Activated CD8-positive, alpha-beta memory T cell treated with anti-CD3 and anti-CD28 coated beads, Interleukin-2, amount 50 U/mL, for 24 hours (primary cell): ENCODE measurements at regions not wholly inside any gene's neighbourhood (a gene's known extent, or its start where the extent isn't known, plus 50 kb on each side); places are given as distances from the start of the nearest gene placed in this dataset.

Experiments
- DNase-seq: peaks from one replicate; pipeline ENCODE4 v3.0.0-alpha.2; 2020; ENCODE audit errors: extremely low read depth

DNA sequence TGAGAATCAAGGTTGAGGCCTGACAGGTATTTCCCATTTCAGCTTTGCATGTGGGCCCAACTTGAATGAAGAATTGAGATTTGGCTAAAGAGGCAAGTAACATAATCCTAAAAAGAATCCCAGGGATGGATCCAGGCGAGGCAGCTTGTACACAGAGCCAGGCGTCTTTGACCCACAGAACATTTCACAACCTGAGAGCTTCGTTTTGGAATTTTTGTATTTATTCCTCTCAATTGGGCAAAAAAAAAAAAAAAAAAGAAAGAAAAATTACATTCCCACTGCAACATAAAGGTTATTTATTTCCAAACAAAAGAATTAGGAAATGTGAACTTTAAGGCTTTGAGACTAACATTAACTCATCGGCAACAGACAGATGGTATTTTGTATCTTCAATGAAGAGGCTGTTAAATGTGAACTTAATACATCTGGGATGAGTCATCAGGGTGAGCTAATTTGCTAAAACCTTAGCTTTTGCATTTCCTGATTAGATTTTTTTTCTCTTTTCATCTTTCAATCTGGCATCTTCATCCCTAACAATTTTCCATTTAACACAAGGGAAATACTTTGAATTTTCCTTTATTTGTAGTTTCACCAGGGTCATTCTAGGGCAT is 478.5 kb upstream of the TNP1 start:
- no peak for DNase-seq

GRCh38 chr2:217337771-217338170 is 477.9 kb upstream of the TNP1 start:
- DNase-seq, result no peak

DNA sequence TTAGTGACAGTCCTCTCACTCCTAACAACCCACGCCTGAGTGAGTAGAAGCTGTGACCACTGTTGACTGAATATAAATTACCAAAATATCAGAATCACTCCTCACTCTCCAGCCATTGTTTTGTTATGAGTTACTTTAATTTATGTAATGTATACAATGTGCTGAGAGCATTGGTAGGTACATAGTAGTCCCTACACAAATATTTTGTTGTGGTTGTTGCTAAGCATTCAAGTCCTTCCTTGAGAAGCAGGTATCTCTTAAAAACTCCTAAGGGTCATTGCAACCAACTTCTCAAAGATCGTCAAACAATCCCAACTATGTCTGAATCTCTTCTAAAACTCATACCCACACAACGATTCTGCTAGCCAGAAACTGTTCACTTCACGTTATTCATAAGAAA is 476.8 kb upstream of the TNP1 start:
- DNase-seq, result no peak

GRCh38 chr2:217335341-217335966 is 475.6 kb upstream of the TNP1 start:
- DNase-seq, result no peak

DNA sequence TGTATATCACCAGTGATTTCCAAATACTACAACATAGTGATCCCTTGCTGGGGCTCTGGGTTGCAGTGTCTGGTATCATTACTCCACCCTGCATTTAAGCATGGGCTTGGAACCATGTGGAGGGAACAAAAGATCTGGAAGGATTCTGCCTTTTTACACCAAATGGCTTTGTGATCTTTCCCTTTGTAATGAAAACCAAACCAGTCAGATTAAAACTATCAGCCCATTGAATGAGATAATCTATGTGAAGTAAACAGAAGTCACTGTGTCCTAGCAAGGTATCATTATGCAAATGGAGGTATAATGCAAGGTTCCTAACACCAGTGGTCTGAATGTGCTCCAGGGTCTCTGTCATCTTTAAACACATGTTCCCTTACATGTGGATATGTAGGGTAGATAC is 474.7 kb upstream of the TNP1 start:
- no peak for DNase-seq

DNA sequence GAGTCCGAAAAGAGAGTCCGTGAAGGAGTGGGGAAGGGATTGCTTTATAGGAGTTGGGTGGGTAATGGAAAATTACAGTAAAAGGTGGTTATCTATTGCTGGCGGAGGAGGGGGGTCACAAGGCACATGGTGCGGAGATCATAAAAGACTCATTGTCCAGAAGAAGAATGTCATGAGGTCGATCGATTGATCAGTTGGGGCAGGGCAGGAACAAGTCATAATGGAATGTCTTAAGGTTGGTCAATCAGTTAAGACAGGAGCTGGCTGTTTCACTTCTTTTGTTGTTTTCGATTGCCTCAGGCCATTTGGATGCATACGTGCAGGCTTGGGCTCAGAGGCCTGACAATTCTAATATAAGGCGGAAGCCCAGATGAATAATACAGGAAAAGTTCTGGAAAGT is 473.0 kb upstream of the TNP1 start:
- no peak for DNase-seq

- no peak for DNase-seq
These were observed 472.5 kb upstream of the TNP1 start for GRCh38 chr2:217332417-217332791.

- DNase-seq, result no peak
These were observed 471.9 kb upstream of the TNP1 start for GRCh38 chr2:217331523-217332416.

GRCh38 chr2:217330647-217331046 is 470.8 kb upstream of the TNP1 start:
- DNase-seq, result no peak

GRCh38 chr2:217329023-217329431 is 469.2 kb upstream of the TNP1 start:
- DNase-seq, result no peak

GRCh38 chr2:217328622-217328978 is 468.7 kb upstream of the TNP1 start:
- DNase-seq, result no peak

GRCh38 chr2:217327953-217328621 is 468.2 kb upstream of the TNP1 start:
- no peak for DNase-seq

GRCh38 chr2:217326238-217327022 is 466.6 kb upstream of the TNP1 start:
- no peak for DNase-seq

DNA sequence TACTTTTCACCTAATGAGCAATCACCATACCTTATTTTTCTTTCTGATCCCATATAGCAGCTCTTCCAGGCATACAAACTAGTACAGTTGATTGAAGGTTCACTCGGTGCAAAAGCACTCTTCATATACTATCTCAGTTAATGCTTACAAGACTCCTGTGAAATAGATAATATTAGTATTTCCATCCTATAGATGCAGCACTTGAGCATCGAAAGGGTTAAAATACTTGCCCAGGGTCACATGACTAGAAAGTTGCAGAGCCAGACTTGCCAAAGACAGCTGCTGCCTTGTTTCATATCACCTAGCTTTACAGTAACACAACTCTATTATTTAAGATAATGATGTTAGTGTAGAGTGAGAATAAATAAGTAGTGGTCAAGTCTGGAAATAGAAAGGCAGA is 466.0 kb upstream of the TNP1 start:
- no peak for DNase-seq

- DNase-seq, result no peak
These were observed 465.4 kb upstream of the TNP1 start for GRCh38 chr2:217325251-217325650.

- DNase-seq, result no peak
These were observed 456.9 kb upstream of the TNP1 start for GRCh38 chr2:217316743-217317142.

DNA sequence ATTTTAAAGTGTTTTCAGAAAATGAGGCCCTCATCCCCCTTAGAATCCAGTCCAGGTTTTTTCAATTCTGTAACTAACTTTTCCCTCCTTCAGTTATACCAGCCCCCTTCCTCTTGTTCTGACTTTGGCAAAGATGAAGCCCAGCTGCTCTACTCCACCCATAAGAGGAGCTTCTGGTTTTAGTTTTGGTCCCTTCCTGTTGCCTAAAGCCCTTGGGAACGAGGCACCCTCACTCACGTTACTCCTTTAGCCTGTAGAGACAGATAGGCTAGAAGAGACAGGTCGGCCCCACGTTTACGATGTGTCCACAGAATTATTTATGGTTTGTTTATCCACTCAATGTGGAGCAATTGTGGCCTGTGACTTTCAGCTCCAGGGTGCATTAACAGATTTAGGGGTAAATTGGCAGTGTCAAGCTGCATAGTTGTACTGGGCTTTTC is 454.2 kb upstream of the TNP1 start:
- no peak for DNase-seq

DNA sequence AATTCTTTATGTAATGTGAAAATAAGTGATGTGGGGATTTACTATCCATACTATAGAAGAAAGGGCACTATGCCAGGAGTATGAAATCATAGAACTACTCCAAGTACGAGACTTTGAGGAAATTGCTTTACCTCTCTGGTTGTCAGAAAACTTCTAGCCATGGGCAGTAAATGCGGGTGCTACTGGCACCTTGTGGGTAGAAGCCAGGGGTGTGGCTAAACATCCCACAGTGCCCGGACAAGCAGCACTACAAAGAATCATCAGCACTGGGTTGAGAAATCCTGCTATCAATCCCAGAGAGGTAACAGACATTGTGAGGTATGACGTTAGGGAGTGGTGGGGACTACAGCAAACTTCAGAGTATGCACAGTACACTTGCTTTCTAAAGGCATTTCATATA is 453.5 kb upstream of the TNP1 start:
- no peak for DNase-seq

GRCh38 chr2:217309056-217309455 is 449.2 kb upstream of the TNP1 start:
- no peak for DNase-seq

- no peak for DNase-seq
These were observed 447.2 kb upstream of the TNP1 start for GRCh38 chr2:217307023-217307422.

DNA sequence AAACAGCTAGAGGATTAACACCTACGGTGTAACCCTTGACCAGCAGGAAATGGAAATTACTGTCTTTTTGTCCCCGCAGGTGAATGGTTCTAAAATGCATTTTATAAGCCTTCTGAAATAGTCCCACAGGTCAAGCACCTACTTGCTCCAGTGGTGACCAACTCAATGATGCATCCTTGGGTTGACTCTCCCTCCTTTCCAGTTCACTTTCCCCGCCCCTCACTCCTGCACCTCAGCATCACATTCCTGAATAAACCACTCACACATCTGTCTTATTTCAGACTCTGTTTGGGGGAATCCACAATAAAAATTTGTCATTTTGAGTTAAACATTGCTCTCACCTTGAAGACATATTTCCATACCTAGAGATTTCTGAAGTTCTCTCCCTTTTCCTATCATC is 446.0 kb upstream of the TNP1 start:
- no peak for DNase-seq

GRCh38 chr2:217304582-217304981 is 444.7 kb upstream of the TNP1 start:
- DNase-seq, result no peak
